ENCODE measurements at regions not wholly inside any gene's neighbourhood (a gene's known extent, or its start where the extent isn't known, plus 50 kb on each side); places are given as distances from the start of the nearest gene placed in this dataset.

DNA sequence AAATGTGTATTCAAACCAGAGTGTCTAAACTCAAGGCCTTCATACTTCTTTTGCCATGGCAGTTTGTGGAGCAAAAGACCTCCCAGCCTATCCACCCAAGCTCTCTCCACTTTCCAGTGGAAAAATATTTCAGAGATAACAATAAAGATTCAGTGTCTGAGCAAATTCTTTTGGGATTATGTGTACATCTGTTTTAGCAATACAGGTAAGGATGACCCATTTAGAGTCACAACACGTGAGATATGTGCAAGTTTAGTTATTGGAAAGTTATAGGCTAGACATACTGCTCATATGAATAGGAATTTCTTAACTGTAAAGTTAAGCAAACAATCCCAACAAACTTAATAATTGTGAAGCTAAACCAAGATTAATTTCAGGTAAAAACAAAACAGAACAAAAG is 174.5 kb upstream of the LRIG1 start:
- Histone ChIP-seq H3K4me2 (ENCODE audit: insufficient read depth, low read length) (no peak overlapping the region), H3K79me2 (ENCODE audit: control insufficient read depth, insufficient read depth, low read length) (no peaks in the 10 kb centered on the region), H3K9ac (replicated peaks; ENCODE audit: extremely low read depth, insufficient read depth, low read length) (no peak overlapping the region), H3K9me1 (replicated peaks; ENCODE audit: control insufficient read depth, extremely low read depth, insufficient read depth, low read length) (no peaks in the 10 kb centered on the region), H3K4me1 (ENCODE audit: control insufficient read depth, extremely low read depth, insufficient read depth, low read length) (no peaks in the 10 kb centered on the region), H3K9me3 (replicated peaks; ENCODE audit: control insufficient read depth, insufficient read depth, low read length) (no peaks in the 10 kb centered on the region), H3K27me3 (ENCODE audit: control insufficient read depth in 2 of 2, insufficient read depth in 2 of 2, low read length in 2 of 2) (peaks cover 0 to 2% of the 10 kb centered on the region in 2 experiments), H2AFZ (ENCODE audit: low read depth, low read length) (no peak overlapping the region), H3K4me3 (replicated peaks in 1 of 3; ENCODE audit: insufficient read depth in 1 of 3, low read depth in 1 of 3, low read length in 3 of 3) (no peak overlapping the region), H4K20me1 (replicated peaks; ENCODE audit: control insufficient read depth, extremely low read depth, insufficient read depth, low read length) (no peaks in the 10 kb centered on the region), H3K27ac (ENCODE audit: insufficient read depth, low read depth, low read length) (no peak overlapping the region), H3K36me3 (ENCODE audit: control insufficient read depth in 2 of 2, extremely low read depth in 1 of 2, insufficient read depth in 2 of 2, low read length in 2 of 2) (no peaks in the 10 kb centered on the region)
- TF ChIP-seq MYC (IDR thresholded peaks at IDR 0.05; ENCODE audit: low read depth, low read length) (no peak), FOS (IDR thresholded peaks at IDR 0.05; ENCODE audit: borderline replicate concordance, insufficient read depth, low read length) (no peak), POLR2AphosphoS5 (IDR thresholded peaks at IDR 0.05; ENCODE audit: insufficient read depth, low read depth, low read length) (no peak), JUN (IDR thresholded peaks at IDR 0.05; ENCODE audit: borderline replicate concordance, insufficient read depth, insufficient read length, low read depth) (no peak), GATA2 (IDR thresholded peaks at IDR 0.05; ENCODE audit: insufficient read depth, insufficient read length, low read depth, low read length) (no peak), EZH2 (IDR thresholded peaks at IDR 0.05; ENCODE audit: borderline replicate concordance, low read depth, low read length, severe bottlenecking) (no peak), POLR2A (IDR thresholded peaks at IDR 0.05; ENCODE audit: low read depth, low read length) (no peak)
- TF ChIP-seq, protein P1, sequence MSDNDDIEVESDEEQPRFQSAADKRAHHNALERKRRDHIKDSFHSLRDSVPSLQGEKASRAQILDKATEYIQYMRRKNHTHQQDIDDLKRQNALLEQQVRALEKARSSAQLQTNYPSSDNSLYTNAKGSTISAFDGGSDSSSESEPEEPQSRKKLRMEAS (IDR thresholded peaks at IDR 0.05; ENCODE audit: insufficient read depth, insufficient read length), result no peak
- TF ChIP-seq, protein P2, sequence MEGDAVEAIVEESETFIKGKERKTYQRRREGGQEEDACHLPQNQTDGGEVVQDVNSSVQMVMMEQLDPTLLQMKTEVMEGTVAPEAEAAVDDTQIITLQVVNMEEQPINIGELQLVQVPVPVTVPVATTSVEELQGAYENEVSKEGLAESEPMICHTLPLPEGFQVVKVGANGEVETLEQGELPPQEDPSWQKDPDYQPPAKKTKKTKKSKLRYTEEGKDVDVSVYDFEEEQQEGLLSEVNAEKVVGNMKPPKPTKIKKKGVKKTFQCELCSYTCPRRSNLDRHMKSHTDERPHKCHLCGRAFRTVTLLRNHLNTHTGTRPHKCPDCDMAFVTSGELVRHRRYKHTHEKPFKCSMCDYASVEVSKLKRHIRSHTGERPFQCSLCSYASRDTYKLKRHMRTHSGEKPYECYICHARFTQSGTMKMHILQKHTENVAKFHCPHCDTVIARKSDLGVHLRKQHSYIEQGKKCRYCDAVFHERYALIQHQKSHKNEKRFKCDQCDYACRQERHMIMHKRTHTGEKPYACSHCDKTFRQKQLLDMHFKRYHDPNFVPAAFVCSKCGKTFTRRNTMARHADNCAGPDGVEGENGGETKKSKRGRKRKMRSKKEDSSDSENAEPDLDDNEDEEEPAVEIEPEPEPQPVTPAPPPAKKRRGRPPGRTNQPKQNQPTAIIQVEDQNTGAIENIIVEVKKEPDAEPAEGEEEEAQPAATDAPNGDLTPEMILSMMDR (IDR thresholded peaks at IDR 0.05; ENCODE audit: extremely low read depth in 1 of 2, insufficient read depth in 1 of 2, low read depth in 1 of 2, low read length in 2 of 2), result no peak
- FAIRE-seq (no peak), DNase-seq (ENCODE audit: low read depth, low spot score) (no peak)
- dilution Hi-C loops (cut with MboI; ENCODE audit: extremely low pct_ligation_motif_present, low sequenced_read_pairs) (no loop called here), intact Hi-C loops (cut with micrococcal nuclease) (no loop called here)
- ChIA-PET CTCF (no interaction called here), POLR2A (no interaction called here)
- BruUV-seq (replicated peaks), result no TSS peak

Data from endothelial cell of umbilical vein (primary cell).